GM23338 (cell line): ENCODE measurements at regions not wholly inside any gene's neighbourhood (a gene's known extent, or its start where the extent isn't known, plus 50 kb on each side); places are given as distances from the start of the nearest gene placed in this dataset.

Experiments used
- CREB1 ChIP-seq: fragments of 250-450 bp; sonication (Bioruptor Pico); IDR thresholded peaks from 2 replicates; pipeline ENCODE4 v1.5.0; 2020; ENCODE audit warnings: low read depth, mild to moderate bottlenecking, moderate library complexity
- CTCF ChIP-seq, 2 experiments: fragments of 200-600 bp in 1 of 2; sonication (generic) in 1 of 2; conservative IDR thresholded peaks; 2 replicates each; pipeline versions ENCODE4 v1.5.1 to v1.6.1; 2016 to 2017; ENCODE audit warnings: antibody characterized with exemption in 2 of 2, low read depth in 2 of 2, mild to moderate bottlenecking in 2 of 2, moderate library complexity in 1 of 2
- ETS1 ChIP-seq: IDR thresholded peaks from 2 replicates; pipeline ENCODE4 v1.6.1; 2016; ENCODE audit warnings: antibody characterized with exemption
- EZH2 ChIP-seq: fragments of 200-600 bp; sonication (generic); IDR thresholded peaks from one replicate; pipeline ENCODE4 v1.8.0; 2017; ENCODE audit warnings: antibody characterized with exemption, mild to moderate bottlenecking, low read depth; ENCODE audit not compliant: unreplicated experiment
- EZH2phosphoT487 ChIP-seq: fragments of 200-600 bp; sonication (generic); IDR thresholded peaks from one replicate; pipeline ENCODE4 v1.8.1; 2018; ENCODE audit warnings: antibody characterized with exemption; ENCODE audit not compliant: unreplicated experiment
- JUNB ChIP-seq: IDR thresholded peaks from one replicate; pipeline ENCODE4 v1.6.1; 2016; ENCODE audit warnings: antibody characterized with exemption; ENCODE audit not compliant: unreplicated experiment
- NANOG ChIP-seq: IDR thresholded peaks from 2 replicates; pipeline ENCODE4 v1.6.1; 2016; ENCODE audit warnings: antibody characterized with exemption, borderline replicate concordance
- POLR2AphosphoS5 ChIP-seq: IDR thresholded peaks from 2 replicates; pipeline ENCODE4 v1.6.1; 2016; ENCODE audit warnings: antibody characterized with exemption, low read depth
- REST ChIP-seq: IDR thresholded peaks from one replicate; pipeline ENCODE4 v1.6.1; 2018; ENCODE audit warnings: antibody characterized with exemption; ENCODE audit not compliant: unreplicated experiment
- STAT1 ChIP-seq: IDR thresholded peaks from one replicate; pipeline ENCODE4 v1.6.1; 2016; ENCODE audit warnings: antibody characterized with exemption; ENCODE audit not compliant: unreplicated experiment
- ZNF114 ChIP-seq: fragments of 250-450 bp; sonication (Bioruptor Pico); IDR thresholded peaks from 2 replicates; pipeline ENCODE4 v1.5.0; 2020; ENCODE audit warnings: mild to moderate bottlenecking, moderate library complexity
- ZNF462 ChIP-seq: fragments of 250-450 bp; sonication (Bioruptor Pico); IDR thresholded peaks from 2 replicates; pipeline ENCODE4 v1.5.0; 2020; ENCODE audit warnings: mild to moderate bottlenecking, moderate library complexity

- TF ChIP-seq CTCF (conservative IDR thresholded peaks at IDR 0.05; ENCODE audit: low read depth in 2 of 2) (no peak), EZH2 (no peak), POLR2AphosphoS5 (no peak), NANOG (no peak), EZH2phosphoT487 (no peak), REST (no peak), CREB1 (CRISPR knock-in tag) (no peak), JUNB (no peak), ZNF114 (CRISPR knock-in tag) (no peak), STAT1 (no peak), ZNF462 (no peak), ETS1 (no peak)
Measured at GRCh38 chr9:135281791-135282737, 194.6 kb downstream of the OLFM1 start.
